Panc1 (cell line): ENCODE measurements at regions not wholly inside any gene's neighbourhood (a gene's known extent, or its start where the extent isn't known, plus 50 kb on each side); places are given as distances from the start of the nearest gene placed in this dataset.

Experiments
- CTCF ChIP-seq: fragments of 450-650 bp; IDR thresholded peaks from 2 replicates; pipeline ENCODE4 v1.5.1; 2017; ENCODE audit warnings: mild to moderate bottlenecking
- POLR2AphosphoS5 ChIP-seq: IDR thresholded peaks from 2 replicates; pipeline ENCODE4 v1.6.1; 2012; ENCODE audit warnings: mild to moderate bottlenecking, low read depth, low read length, moderate library complexity
- REST ChIP-seq, 2 experiments: IDR thresholded peaks; 2 replicates each; pipeline ENCODE4 v1.6.1; 2011 to 2012; ENCODE audit warnings: low read depth in 2 of 2, control low read depth in 1 of 2, low read length in 1 of 2, mild to moderate bottlenecking in 1 of 2, moderate library complexity in 1 of 2; ENCODE audit not compliant: insufficient read depth in 1 of 2
- SIN3A ChIP-seq: IDR thresholded peaks from 2 replicates; pipeline ENCODE4 v1.6.1; 2012; ENCODE audit warnings: low read depth, mild to moderate bottlenecking, low read length, moderate library complexity, borderline replicate concordance; ENCODE audit not compliant: insufficient read depth
- TCF7L2 ChIP-seq: IDR thresholded peaks from 2 replicates; pipeline ENCODE4 v1.6.1; 2011; ENCODE audit warnings: mild to moderate bottlenecking, low read depth, low read length, inconsistent platforms

DNA sequence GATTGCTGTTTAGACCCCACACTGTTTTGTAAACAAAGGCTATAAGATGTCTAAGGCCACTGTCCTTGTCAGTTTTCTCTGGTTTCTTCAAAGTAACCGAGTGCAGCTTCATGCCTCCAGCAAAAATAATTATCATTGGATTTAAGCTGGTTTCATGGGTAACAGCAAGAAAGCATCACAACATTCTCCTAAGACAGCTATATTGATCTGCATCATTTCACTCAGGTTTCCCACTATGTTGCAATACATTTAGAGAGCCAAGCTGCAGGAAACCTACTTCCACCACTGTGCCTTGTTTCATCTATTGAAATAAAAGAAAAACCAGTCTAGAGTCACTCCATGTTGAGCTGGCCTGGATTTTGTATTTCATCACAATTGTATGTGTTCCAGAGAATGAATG is 351.4 kb downstream of the OXSM start:
- TF ChIP-seq CTCF (no peak), SIN3A (no peak), REST (IDR thresholded peaks at IDR 0.05; ENCODE audit: insufficient read depth in 1 of 2, low read depth in 2 of 2, low read length in 1 of 2) (no peak), POLR2AphosphoS5 (no peak), TCF7L2 (no peak)
